GM23338 (cell line): ENCODE measurements at regions not wholly inside any gene's neighbourhood (a gene's known extent, or its start where the extent isn't known, plus 50 kb on each side); places are given as distances from the start of the nearest gene placed in this dataset.

Experiments
- ATAC-seq: fragments of 200-7000 bp; cut with Tn5 transposase; 3 replicates; pipeline ENCODE4 v1.9.1; 2020
- DNase-seq: peaks from one replicate; pipeline ENCODE4 v3.0.0-alpha.2; 2015; ENCODE audit warnings: low spot score
- H2AFZ ChIP-seq: fragments of 200-600 bp; sonication (generic); 2 replicates; pipeline ENCODE4 v1.8.0; 2016; ENCODE audit warnings: antibody characterized with exemption, mild to moderate bottlenecking, moderate library complexity
- H3F3A ChIP-seq: fragments of 200-600 bp; sonication (generic); replicated peaks from 2 replicates; pipeline ENCODE4 v1.8.0; 2017; ENCODE audit warnings: antibody characterized with exemption, mixed run types, low read depth
- H3K27ac ChIP-seq: fragments of 200-600 bp; sonication (generic); 2 replicates; pipeline ENCODE4 v1.6.1; 2016; ENCODE audit warnings: low read depth
- H3K27me3 ChIP-seq: fragments of 200-600 bp; sonication (generic); 2 replicates; pipeline ENCODE4 v1.8.0; 2016; ENCODE audit warnings: mild to moderate bottlenecking, mixed run types, moderate library complexity; ENCODE audit not compliant: insufficient read depth
- H3K36me3 ChIP-seq: fragments of 200-600 bp; sonication (generic); 2 replicates; pipeline ENCODE4 v1.8.0; 2016; ENCODE audit warnings: mild to moderate bottlenecking; ENCODE audit not compliant: insufficient read depth
- H3K4me1 ChIP-seq: fragments of 200-600 bp; sonication (generic); 2 replicates; pipeline ENCODE4 v1.8.0; 2016; ENCODE audit warnings: mild to moderate bottlenecking, moderate library complexity; ENCODE audit not compliant: insufficient read depth
- H3K4me2 ChIP-seq: fragments of 200-600 bp; sonication (generic); 2 replicates; pipeline ENCODE4 v1.7.1; 2017; ENCODE audit warnings: mixed run types
- H3K4me3 ChIP-seq: fragments of 200-600 bp; sonication (generic); 2 replicates; pipeline ENCODE4 v1.6.1; 2016; ENCODE audit warnings: mixed run types
- H3K79me2 ChIP-seq: fragments of 200-600 bp; sonication (generic); replicated peaks from 2 replicates; pipeline ENCODE4 v1.8.0; 2017; ENCODE audit warnings: mild to moderate bottlenecking; ENCODE audit not compliant: insufficient read depth
- H3K9me2 ChIP-seq: fragments of 200-600 bp; sonication (generic); 2 replicates; pipeline ENCODE4 v1.8.0; 2017; ENCODE audit not compliant: insufficient read depth
- H4K20me1 ChIP-seq: fragments of 200-600 bp; sonication (generic); replicated peaks from 2 replicates; pipeline ENCODE4 v1.8.0; 2017; ENCODE audit warnings: mild to moderate bottlenecking; ENCODE audit not compliant: insufficient read depth
- H3K27ac Mint-ChIP-seq: 2 replicates; pipeline ENCODE4 v1.8.0; 2020; ENCODE audit warnings: inconsistent platforms, mild to moderate bottlenecking, moderate library complexity, mixed read lengths
- H3K27me3 Mint-ChIP-seq: 3 replicates; pipeline ENCODE4 v1.8.0; 2022; ENCODE audit warnings: low read depth, mild to moderate bottlenecking, moderate library complexity, mixed read lengths, inconsistent platforms; ENCODE audit not compliant: insufficient read depth, poor library complexity
- H3K36me3 Mint-ChIP-seq: 3 replicates; pipeline ENCODE4 v1.8.0; 2021; ENCODE audit warnings: low read depth, mild to moderate bottlenecking, inconsistent platforms, moderate library complexity, mixed read lengths
- H3K4me1 Mint-ChIP-seq: 3 replicates; pipeline ENCODE4 v1.8.0; 2020; ENCODE audit warnings: mild to moderate bottlenecking, inconsistent platforms, mixed read lengths
- H3K4me3 Mint-ChIP-seq: 3 replicates; pipeline ENCODE4 v1.8.0; 2021; ENCODE audit warnings: moderate library complexity, mild to moderate bottlenecking, inconsistent platforms, mixed read lengths
- H3K9me3 Mint-ChIP-seq: 3 replicates; pipeline ENCODE4 v1.8.0; 2020; ENCODE audit warnings: moderate library complexity, mild to moderate bottlenecking, inconsistent platforms, mixed read lengths
- CTCF ChIP-seq, 2 experiments: fragments of 200-600 bp in 1 of 2; sonication (generic) in 1 of 2; conservative IDR thresholded peaks; 2 replicates each; pipeline versions ENCODE4 v1.5.1 to v1.6.1; 2016 to 2017; ENCODE audit warnings: antibody characterized with exemption in 2 of 2, low read depth in 2 of 2, mild to moderate bottlenecking in 2 of 2, moderate library complexity in 1 of 2
- ETS1 ChIP-seq: IDR thresholded peaks from 2 replicates; pipeline ENCODE4 v1.6.1; 2016; ENCODE audit warnings: antibody characterized with exemption
- EZH2 ChIP-seq: fragments of 200-600 bp; sonication (generic); IDR thresholded peaks from one replicate; pipeline ENCODE4 v1.8.0; 2017; ENCODE audit warnings: antibody characterized with exemption, mild to moderate bottlenecking, low read depth; ENCODE audit not compliant: unreplicated experiment
- JUNB ChIP-seq: IDR thresholded peaks from one replicate; pipeline ENCODE4 v1.6.1; 2016; ENCODE audit warnings: antibody characterized with exemption; ENCODE audit not compliant: unreplicated experiment
- NANOG ChIP-seq: IDR thresholded peaks from 2 replicates; pipeline ENCODE4 v1.6.1; 2016; ENCODE audit warnings: antibody characterized with exemption, borderline replicate concordance
- POLR2AphosphoS5 ChIP-seq: IDR thresholded peaks from 2 replicates; pipeline ENCODE4 v1.6.1; 2016; ENCODE audit warnings: antibody characterized with exemption, low read depth
- REST ChIP-seq: IDR thresholded peaks from one replicate; pipeline ENCODE4 v1.6.1; 2018; ENCODE audit warnings: antibody characterized with exemption; ENCODE audit not compliant: unreplicated experiment
- ZNF462 ChIP-seq: fragments of 250-450 bp; sonication (Bioruptor Pico); IDR thresholded peaks from 2 replicates; pipeline ENCODE4 v1.5.0; 2020; ENCODE audit warnings: mild to moderate bottlenecking, moderate library complexity

GRCh38 chr15:93515256-93516051 lies 426.4 kb upstream of the RGMA start:
- no peaks in the 10 kb centered on the region for H3K9me2 ChIP-seq
- no peaks in the 10 kb centered on the region for H3K27me3 ChIP-seq
- ATAC-seq (no peak), DNase-seq (no peak)
- TF ChIP-seq ZNF462 (CRISPR knock-in tag) (no peak), NANOG (no peak), JUNB (no peak), REST (no peak), CTCF (conservative IDR thresholded peaks at IDR 0.05; ENCODE audit: low read depth in 2 of 2) (peak in 1 of 2 experiments; percentile 36; a peak in 2 of 4 replicates), ETS1 (no peak), POLR2AphosphoS5 (no peak), EZH2 (no peak)
- Mint-ChIP-seq H3K27me3 (peaks cover 3% of the 10 kb centered on the region), H3K9me3 (no peaks in the 10 kb centered on the region), H3K4me1 (peaks cover 5% of the 10 kb centered on the region; the same call in 2 of the 3 replicates), H3K4me3 (no peak overlapping the region), H3K27ac (no peak overlapping the region), H3K36me3 (no peaks in the 10 kb centered on the region)
- no peak overlapping the region for H3K4me2 ChIP-seq
- H3K4me1 ChIP-seq = no peaks in the 10 kb centered on the region
- no peaks in the 10 kb centered on the region for H4K20me1 ChIP-seq
- no peaks in the 10 kb centered on the region for H3K79me2 ChIP-seq
- no peaks in the 10 kb centered on the region for H3K36me3 ChIP-seq
- H3F3A ChIP-seq = no peaks in the 10 kb centered on the region
- H3K27ac ChIP-seq = no peak overlapping the region
- no peak overlapping the region for H3K4me3 ChIP-seq
- H2AFZ ChIP-seq = no peak overlapping the region
